ENCODE measurements at regions not wholly inside any gene's neighbourhood (a gene's known extent, or its start where the extent isn't known, plus 50 kb on each side); places are given as distances from the start of the nearest gene placed in this dataset.
A peak's percentile ranks its signal among the peaks of the same experiment; 100 is the strongest.

GRCh38 chr5:35338157-35338453 lies 107.8 kb upstream of the PRLR start:
- Histone ChIP-seq H2BK5ac (ENCODE audit: low read depth, low read length) (no peak overlapping the region; the same call in none of the 2 replicates), H3K23me2 (ENCODE audit: low read depth, low read length) (no peaks in the 10 kb centered on the region), H3K4me2 (ENCODE audit: insufficient read depth in 1 of 2, low read depth in 2 of 2, low read length in 2 of 2) (peak overlapping the region; percentile 12 to 49; a peak in 3 of 4 replicates), H3K9me3 (ENCODE audit: insufficient read depth in 2 of 2, low read depth in 1 of 2, low read length in 1 of 2) (peaks cover 9 to 10% of the 10 kb centered on the region in 2 experiments; a peak in 3 of 4 replicates), H3K4me1 (replicated peaks in 1 of 4; ENCODE audit: control insufficient read depth in 3 of 4, insufficient read depth in 4 of 4, low read length in 3 of 4) (peaks cover 8 to 25% (median 16%) of the 10 kb centered on the region in 4 experiments), H3K18ac (ENCODE audit: extremely low read depth, low read length) (no peak overlapping the region), H3K14ac (ENCODE audit: insufficient read length) (no peak overlapping the region), H3K23ac (ENCODE audit: insufficient read length) (no peak overlapping the region), H3K4me3 (ENCODE audit: extremely low read depth in 1 of 4, insufficient read depth in 2 of 4, low read depth in 3 of 4, low read length in 4 of 4) (peak overlapping the region in 1 of 4 experiments; percentile 27; a peak in 1 of 8 replicates), H4K91ac (replicated peaks; ENCODE audit: insufficient read length, low read length) (no peak overlapping the region), H3K56ac (replicated peaks; ENCODE audit: insufficient read length, low read depth, low read length) (no peak overlapping the region), H2BK12ac (ENCODE audit: low read depth, low read length) (no peak overlapping the region; the same call in 1 of the 2 replicates), H3K79me1 (ENCODE audit: low read depth, low read length) (no peaks in the 10 kb centered on the region), H3K4ac (replicated peaks; ENCODE audit: insufficient read length, low read depth, low read length) (no peak overlapping the region), H4K20me1 (replicated peaks in 1 of 2; ENCODE audit: control insufficient read depth in 1 of 2, insufficient read depth in 2 of 2, low read length in 2 of 2) (no peaks in the 10 kb centered on the region), H2AFZ (ENCODE audit: low read length) (no peak overlapping the region), H3K27me3 (replicated peaks in 1 of 4; ENCODE audit: control insufficient read depth in 3 of 4, extremely low read depth in 1 of 4, insufficient read depth in 3 of 4, low read length in 3 of 4) (no peaks in the 10 kb centered on the region), H3K36me3 (ENCODE audit: control insufficient read depth in 2 of 4, insufficient read depth in 4 of 4, low read length in 3 of 4) (peaks cover 0 to 10% (median 3%) of the 10 kb centered on the region in 4 experiments; a peak in 1 of 8 replicates), H4K8ac (ENCODE audit: extremely low read depth, insufficient read depth, low read length) (no peak overlapping the region), H2AK5ac (ENCODE audit: low read depth, low read length) (no peak overlapping the region), H4K5ac (ENCODE audit: insufficient read length, low read depth, low read length) (peak overlapping the region; percentile 98), H3K79me2 (ENCODE audit: control insufficient read depth in 1 of 2, insufficient read depth in 2 of 2, low read length in 2 of 2) (no peaks in the 10 kb centered on the region), H2BK120ac (replicated peaks; ENCODE audit: low read depth, low read length) (peak overlapping the region; percentile 100), H2BK15ac (ENCODE audit: low read length) (no peak overlapping the region), H3K9ac (replicated peaks in 1 of 4; ENCODE audit: extremely low read depth in 1 of 4, low read depth in 3 of 4, low read length in 3 of 4) (peak overlapping the region in 2 of 4 experiments; percentile 21 to 35; a peak in 1 of 7 replicates), H2BK20ac (ENCODE audit: low read length) (no peak overlapping the region), H3K27ac (ENCODE audit: low read depth, low read length) (peak overlapping the region; percentile 92)
- FAIRE-seq, result no peak
- no peak for DNase-seq (ENCODE audit: low read depth in 1 of 2, low spot score in 2 of 2)
- POLR2A ChIA-PET (ENCODE audit: partially characterized antibody), result interaction anchor here (1.1 to 1.8 kb wide), 6 partner anchors 9 to 409 kb away, joined by 3 to 13 read pairs (median 4); partner anchors contain the start of gene PRLR
- CTCF ChIA-PET (ENCODE audit: partially characterized antibody), result interaction anchor here (0.9 to 1.4 kb wide), 2 partner anchors 28 to 93 kb away, joined by 3 to 5 read pairs; no protein-coding TSS in a partner anchor
- TF ChIP-seq EZH2 (IDR thresholded peaks at IDR 0.05; ENCODE audit: low read depth, low read length, severe bottlenecking), result no peak
- peak; percentile 86; the same call in 1 of the 2 replicates for TF ChIP-seq SP1 (IDR thresholded peaks at IDR 0.05; ENCODE audit: low read depth, low read length)
- peak; percentile 93 for TF ChIP-seq ASH2L (IDR thresholded peaks at IDR 0.05; ENCODE audit: low read length)
- TF ChIP-seq HDAC2 (IDR thresholded peaks at IDR 0.05; ENCODE audit: borderline replicate concordance in 1 of 2, low read depth in 2 of 2, low read length in 2 of 2), result no peak
- TF ChIP-seq CTBP2 (IDR thresholded peaks at IDR 0.05; ENCODE audit: borderline replicate concordance, insufficient read depth, insufficient read length, low read length), result no peak
- TF ChIP-seq SUZ12 (IDR thresholded peaks at IDR 0.05; ENCODE audit: low read length), result no peak
- TF ChIP-seq BACH1 (IDR thresholded peaks at IDR 0.05; ENCODE audit: low read length), result no peak
- TF ChIP-seq GABPA (IDR thresholded peaks at IDR 0.05; ENCODE audit: borderline replicate concordance, insufficient read depth, low read length), result no peak
- TF ChIP-seq JUN (IDR thresholded peaks at IDR 0.05; ENCODE audit: low read depth, low read length), result no peak
- TF ChIP-seq RBBP5 (IDR thresholded peaks at IDR 0.05; ENCODE audit: borderline replicate concordance, low read depth, low read length), result peak; percentile 18; the same call in 1 of the 2 replicates
- no peak for TF ChIP-seq CTCF (IDR thresholded peaks at IDR 0.05; ENCODE audit: control extremely low read depth in 1 of 3, insufficient read depth in 1 of 3, low read depth in 1 of 3, low read length in 3 of 3)
- no peak for TF ChIP-seq GTF2F1 (IDR thresholded peaks at IDR 0.05; ENCODE audit: borderline replicate concordance, low read depth, low read length)

All from H1 (cell line).